MM.1S (cell line): ENCODE measurements at regions not wholly inside any gene's neighbourhood (a gene's known extent, or its start where the extent isn't known, plus 50 kb on each side); places are given as distances from the start of the nearest gene placed in this dataset.

Experiments used
- EZH2 ChIP-seq: fragments of 300-600 bp; sonication (generic); optimal IDR thresholded peaks from 2 replicates; pipeline ENCODE3; 2017; ENCODE audit warnings: low read depth, mild to moderate bottlenecking, antibody characterized with exemption, low read length, mixed read lengths
- EZH2phosphoT487 ChIP-seq: fragments of 300-600 bp; sonication (generic); IDR thresholded peaks from 2 replicates; pipeline ENCODE4 v1.6.1; 2018; ENCODE audit warnings: antibody characterized with exemption, low read length
- TF ChIP-seq, protein P1 (sequence below): fragments of 300-600 bp; sonication (generic); IDR thresholded peaks from 2 replicates; pipeline ENCODE4 v1.5.1; 2016; ENCODE audit warnings: antibody characterized with exemption, low read length, mixed read lengths

DNA sequence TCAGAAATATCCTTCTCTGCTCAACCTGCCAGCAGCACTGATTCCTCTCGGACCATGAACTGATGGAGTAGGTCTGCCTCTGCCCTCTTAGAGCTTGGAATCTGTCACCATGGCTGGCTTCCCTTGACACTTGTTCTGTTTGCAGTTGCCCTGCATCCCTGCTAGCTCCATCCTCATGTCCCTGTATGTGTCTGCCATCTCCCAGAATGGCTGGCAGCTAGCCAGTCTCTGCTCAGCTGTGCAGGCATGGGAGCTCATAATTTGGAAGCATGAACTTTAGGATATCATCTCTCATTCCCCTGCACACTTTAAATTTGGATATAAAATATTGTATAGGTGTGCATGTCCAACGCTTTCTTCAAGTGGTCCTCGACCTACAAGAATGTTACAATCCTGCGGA, 95.4 kb downstream of the C1orf94 start:
- TF ChIP-seq, protein P1, sequence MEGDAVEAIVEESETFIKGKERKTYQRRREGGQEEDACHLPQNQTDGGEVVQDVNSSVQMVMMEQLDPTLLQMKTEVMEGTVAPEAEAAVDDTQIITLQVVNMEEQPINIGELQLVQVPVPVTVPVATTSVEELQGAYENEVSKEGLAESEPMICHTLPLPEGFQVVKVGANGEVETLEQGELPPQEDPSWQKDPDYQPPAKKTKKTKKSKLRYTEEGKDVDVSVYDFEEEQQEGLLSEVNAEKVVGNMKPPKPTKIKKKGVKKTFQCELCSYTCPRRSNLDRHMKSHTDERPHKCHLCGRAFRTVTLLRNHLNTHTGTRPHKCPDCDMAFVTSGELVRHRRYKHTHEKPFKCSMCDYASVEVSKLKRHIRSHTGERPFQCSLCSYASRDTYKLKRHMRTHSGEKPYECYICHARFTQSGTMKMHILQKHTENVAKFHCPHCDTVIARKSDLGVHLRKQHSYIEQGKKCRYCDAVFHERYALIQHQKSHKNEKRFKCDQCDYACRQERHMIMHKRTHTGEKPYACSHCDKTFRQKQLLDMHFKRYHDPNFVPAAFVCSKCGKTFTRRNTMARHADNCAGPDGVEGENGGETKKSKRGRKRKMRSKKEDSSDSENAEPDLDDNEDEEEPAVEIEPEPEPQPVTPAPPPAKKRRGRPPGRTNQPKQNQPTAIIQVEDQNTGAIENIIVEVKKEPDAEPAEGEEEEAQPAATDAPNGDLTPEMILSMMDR = no peak
- TF ChIP-seq EZH2 = no peak
- TF ChIP-seq EZH2phosphoT487 = no peak
